Sciatic nerve (tissue), 2 donors: ENCODE measurements at regions not wholly inside any gene's neighbourhood (a gene's known extent, or its start where the extent isn't known, plus 50 kb on each side); places are given as distances from the start of the nearest gene placed in this dataset.
A peak's percentile ranks its signal among the peaks of the same experiment; 100 is the strongest.
"Not testable (repeated sequence)": the region's sequence is repeated elsewhere in the genome, so short reads cannot be mapped to it uniquely, and the experiment has no call there.

Experiments
- ATAC-seq: fragments of 200-7000 bp; cut with Tn5 transposase; one replicate; pipeline ENCODE4 v1.9.1; 2020; ENCODE audit warnings: mild to moderate bottlenecking, moderate library complexity
- DNase-seq: peaks from one replicate; pipeline ENCODE4 v3.0.0-alpha.2; 2020; ENCODE audit warnings: low spot score
- intact Hi-C: fragments of 100-400 bp; cut with DNase I; formaldehyde crosslinking; loops from one replicate; pipeline ENCODE4 v1.14.2; 2022
- donor health status: DM: no; HTN: no; CAD: no.
- donor health status: DM: no; HTN: no; CAD: no.

DNA sequence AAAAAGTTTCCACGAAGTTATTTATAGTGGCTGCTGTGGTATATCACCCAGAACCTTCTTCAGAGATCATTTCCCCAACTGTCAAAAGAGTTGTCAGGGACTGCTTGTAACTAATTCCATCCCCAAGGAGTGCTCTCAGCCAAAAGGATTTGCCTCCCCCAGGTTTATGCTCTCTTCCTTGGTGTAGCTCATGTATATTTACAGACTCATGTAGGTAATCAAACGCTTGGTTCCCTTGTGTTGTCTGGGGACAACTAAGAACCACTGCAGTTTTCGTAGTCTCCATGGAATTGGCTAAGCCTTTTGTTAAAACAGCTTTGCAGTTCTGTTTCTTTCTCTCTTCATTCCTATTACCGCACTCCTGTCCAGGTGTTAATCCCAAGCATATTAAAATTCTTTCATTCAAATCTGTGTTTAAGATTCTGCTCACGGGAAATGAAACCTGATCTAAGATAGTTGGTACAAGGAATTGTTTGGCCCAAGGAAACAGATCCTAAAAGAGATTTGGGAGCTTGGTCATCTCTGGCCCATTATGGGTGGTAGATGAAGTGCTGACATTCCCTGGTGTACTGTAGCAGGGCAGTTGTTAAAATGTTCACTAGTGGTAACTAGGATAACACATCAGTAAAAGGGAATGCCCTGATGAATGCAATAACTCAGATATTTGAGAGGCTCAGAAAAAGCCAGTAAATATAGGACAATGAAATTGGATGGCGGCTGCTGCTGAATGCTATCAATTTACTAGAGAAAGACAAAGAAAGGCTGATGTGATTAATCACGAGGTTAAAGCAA lies 361.3 kb upstream of the GBE1 start:
- DNase-seq (no peak), ATAC-seq (no peak)
- intact Hi-C loops, result no loop called here

- intact Hi-C loops, result no loop called here
- no peak for ATAC-seq
- DNase-seq, result no peak
Measured at GRCh38 chr3:82114589-82114988, 353.1 kb upstream of the GBE1 start.

DNA sequence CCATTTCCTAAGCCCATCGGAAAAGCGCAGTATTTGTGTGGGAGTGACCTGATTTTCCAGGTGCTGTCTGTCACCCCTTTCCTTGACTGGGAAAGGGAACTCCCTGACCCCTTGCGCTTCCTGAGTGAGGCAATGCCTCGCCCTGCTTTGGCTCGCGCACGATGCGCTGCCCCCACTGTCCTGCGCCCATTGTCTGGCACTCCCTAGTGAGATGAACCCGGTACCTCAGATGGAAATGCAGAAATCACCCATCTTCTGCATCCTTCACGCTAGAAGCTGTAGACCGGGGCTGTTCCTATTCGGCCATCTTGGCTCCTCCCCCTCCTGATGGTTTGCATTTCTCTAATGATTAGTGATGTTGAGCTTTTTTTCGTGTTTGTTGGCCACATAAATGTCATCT lies 349.3 kb upstream of the GBE1 start:
- DNase-seq, intact Hi-C loops, ATAC-seq: not testable (repeated sequence)

DNA sequence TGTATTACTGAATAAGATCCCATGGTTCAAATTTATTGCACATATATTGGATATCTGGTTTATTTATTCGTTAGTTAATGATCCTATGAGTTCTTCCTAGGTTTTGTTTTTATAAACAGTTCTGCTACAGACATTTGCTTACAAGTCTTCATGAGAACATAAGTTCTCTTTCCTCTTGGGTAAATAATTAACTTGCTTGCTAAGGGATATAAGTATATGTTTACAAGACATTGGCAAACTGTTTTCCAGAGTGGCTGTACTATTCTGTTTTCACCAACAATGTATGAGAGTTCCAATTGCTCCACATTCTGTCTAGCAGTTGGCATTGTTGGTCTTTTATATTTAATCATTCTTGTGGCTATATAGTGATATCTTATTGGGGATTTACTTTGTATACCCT lies 341.8 kb upstream of the GBE1 start:
- no peak for DNase-seq
- intact Hi-C loops, result no loop called here
- no peak for ATAC-seq

DNA sequence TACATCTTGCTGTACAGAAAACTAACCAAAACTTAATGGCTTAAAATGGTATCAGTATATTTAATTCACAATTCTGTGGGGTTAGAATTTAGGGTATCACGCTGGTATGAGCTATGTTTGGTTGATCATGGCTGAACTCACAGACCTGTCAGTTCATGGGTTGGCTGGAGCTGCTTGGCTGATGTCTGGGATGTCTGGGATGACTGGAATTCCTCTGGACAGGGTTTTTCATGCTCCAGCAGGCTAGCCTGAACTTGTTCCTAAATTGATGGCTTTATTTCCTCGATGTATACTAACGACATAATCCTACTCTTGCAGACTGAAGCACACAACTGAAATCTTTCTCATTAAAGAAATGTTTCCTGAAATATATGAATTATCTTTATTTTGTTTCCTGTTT lies 338.9 kb upstream of the GBE1 start:
- no peak for DNase-seq
- ATAC-seq, result no peak
- intact Hi-C loops, result no loop called here

DNA sequence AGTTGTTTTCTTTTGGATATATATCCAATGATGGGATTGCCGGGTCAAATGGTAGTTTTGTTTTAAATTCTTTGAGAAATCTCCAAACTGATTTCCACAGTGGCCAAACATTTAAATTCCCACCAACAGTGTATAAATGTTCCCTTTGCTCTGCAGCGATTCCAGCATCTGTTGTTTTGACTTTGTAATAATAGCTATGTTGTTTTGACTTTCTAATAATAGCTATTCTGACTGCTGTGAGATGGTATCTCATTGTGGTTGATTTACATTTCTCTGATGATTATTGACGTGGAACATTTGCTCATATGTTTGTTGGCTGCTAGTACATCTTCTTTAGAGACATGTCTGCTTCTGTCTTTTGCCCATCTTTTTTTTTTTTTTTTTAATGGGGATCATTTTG lies 332.2 kb upstream of the GBE1 start:
- no peak for DNase-seq
- no peak for ATAC-seq
- intact Hi-C loops, result no loop called here

- ATAC-seq, result no peak
- intact Hi-C loops, result no loop called here
- no peak for DNase-seq
Measured at GRCh38 chr3:82088749-82089148, 327.3 kb upstream of the GBE1 start.

GRCh38 chr3:82087958-82088357 lies 326.5 kb upstream of the GBE1 start:
- intact Hi-C loops, result no loop called here
- ATAC-seq, result no peak
- no peak for DNase-seq

DNA sequence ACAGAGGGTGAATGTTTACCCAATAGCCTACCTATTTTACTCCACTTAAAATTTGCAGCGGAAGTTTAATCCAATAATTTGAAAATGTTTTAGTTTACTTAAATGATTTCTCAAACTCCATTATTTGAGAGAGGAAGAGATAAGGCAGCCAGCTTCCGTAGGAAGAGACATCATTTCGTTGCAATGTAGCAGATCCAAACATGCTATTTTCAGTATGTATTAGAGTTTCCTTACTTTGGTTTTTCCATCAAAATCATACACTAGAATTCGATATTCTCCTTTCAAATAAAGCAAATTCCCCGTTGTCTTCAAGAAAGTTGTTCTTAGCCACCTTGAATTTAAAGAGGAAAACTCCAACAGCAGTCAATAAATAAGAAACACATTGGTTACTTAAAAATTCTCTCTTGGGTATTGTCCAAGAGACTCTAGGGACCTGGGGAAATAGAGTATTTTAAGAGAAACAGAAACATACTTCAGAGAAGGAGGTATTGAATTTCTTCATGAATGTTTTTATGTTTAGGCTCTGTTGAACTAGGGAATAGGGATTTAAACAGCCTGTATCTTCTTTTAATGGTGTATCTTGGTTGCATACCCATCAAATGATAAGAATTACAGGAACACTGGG lies 324.5 kb upstream of the GBE1 start:
- intact Hi-C loops, result no loop called here

DNA sequence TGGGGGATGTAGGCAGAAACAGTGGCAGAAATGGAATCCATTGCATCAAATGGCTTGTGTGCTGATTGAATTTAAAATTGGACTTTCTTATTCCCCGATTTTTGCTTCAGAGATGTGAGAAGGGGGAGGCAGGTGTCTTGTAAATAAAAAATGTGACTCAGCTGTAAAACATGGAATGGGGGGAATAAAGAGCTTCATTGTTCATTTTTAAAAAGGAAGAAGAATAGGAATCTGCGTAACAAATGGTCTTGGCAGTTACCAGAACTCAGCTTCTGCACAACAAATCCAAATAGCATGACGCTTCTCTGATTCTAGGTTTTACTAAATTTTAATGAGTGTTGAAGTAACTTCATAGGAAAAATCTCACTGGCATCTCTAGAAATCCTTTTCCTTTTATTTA lies 323.9 kb upstream of the GBE1 start:
- intact Hi-C loops, result no loop called here
- no peak for DNase-seq
- peak; percentile 63 for ATAC-seq

More for the DNA sequence above, 324.5 kb upstream of the GBE1 start:
- ATAC-seq, result no peak
- DNase-seq, result no peak

GRCh38 chr3:82084824-82085223 lies 323.4 kb upstream of the GBE1 start:
- DNase-seq, result no peak
- intact Hi-C loops, result no loop called here
- no peak for ATAC-seq

DNA sequence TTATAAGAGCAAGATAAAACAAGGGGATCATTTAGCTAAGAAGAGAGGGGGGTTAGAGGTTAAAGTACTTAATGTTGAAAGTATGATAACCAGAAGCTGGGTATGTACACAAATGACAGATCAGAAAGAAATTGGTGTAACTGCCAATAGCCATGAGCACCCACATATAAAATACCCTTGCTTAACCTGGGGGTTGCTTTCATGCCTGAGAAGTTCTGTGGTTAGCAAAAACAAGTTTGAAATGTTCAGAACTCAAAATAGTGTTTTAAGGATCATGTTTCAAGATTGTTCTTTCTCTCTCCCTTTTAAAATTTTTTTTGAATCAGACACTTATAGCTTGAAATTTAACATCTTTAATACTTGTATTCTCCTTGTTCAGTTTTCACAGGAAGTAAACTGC lies 321.4 kb upstream of the GBE1 start:
- intact Hi-C loops, result no loop called here

GRCh38 chr3:82081351-82081750 lies 319.9 kb upstream of the GBE1 start:
- no peak for ATAC-seq
- DNase-seq, result no peak
- intact Hi-C loops, result no loop called here

More for the DNA sequence above, 321.4 kb upstream of the GBE1 start:
- DNase-seq (no peak), ATAC-seq (no peak)

- intact Hi-C loops, result no loop called here
- ATAC-seq (no peak), DNase-seq (no peak)
Measured at GRCh38 chr3:82080792-82081191, 319.3 kb upstream of the GBE1 start.

GRCh38 chr3:82080261-82080660 lies 318.8 kb upstream of the GBE1 start:
- intact Hi-C loops, result no loop called here

GRCh38 chr3:82079335-82079890 lies 318.0 kb upstream of the GBE1 start:
- ATAC-seq (no peak), DNase-seq (no peak)
- intact Hi-C loops, result no loop called here

More at GRCh38 chr3:82080261-82080660, 318.8 kb upstream of the GBE1 start:
- DNase-seq, result no peak
- ATAC-seq, result no peak

GRCh38 chr3:82078246-82078645 lies 316.8 kb upstream of the GBE1 start:
- ATAC-seq, result no peak
- no peak for DNase-seq
- intact Hi-C loops, result no loop called here

DNA sequence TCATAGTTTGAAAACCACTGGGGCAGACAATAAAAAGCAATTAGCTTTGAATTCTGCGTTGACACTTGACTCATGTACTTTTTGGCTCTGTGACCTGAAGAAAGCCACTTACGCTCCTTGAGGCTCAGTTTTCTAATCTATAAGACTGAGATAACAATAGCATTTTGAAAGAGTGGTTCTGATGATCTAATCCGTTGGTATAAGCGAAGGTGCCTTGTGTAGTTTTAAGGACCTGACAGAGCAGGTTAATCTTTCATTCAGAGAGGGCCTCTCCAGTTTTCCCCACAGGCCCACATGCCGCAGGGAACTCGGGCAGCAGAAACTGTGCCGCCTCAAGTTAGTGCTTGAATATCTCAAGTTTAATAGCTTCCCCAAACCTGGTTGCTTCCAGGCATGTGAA lies 306.0 kb upstream of the GBE1 start:
- intact Hi-C loops, result no loop called here
- DNase-seq, result no peak
- no peak for ATAC-seq

DNA sequence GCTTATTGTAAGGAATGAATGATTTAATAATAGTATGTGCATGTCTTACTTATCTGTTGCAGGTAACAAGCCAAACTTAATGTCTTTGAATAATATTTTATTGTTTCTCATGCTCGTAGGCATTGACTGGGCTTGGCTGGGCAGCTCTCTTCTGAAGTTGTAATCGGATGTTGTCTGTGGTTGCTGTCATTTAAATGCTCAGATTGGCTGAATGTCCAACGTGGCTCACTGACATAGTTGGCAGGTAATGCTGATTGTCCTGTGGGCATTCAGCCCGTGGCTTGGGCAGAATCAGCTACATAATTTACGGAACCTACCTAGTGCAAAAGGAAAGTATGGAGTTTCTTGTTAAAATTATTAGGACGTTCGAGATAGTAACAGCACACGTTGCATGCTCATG lies 297.4 kb upstream of the GBE1 start:
- intact Hi-C loops, result no loop called here
- ATAC-seq, result no peak
- DNase-seq, result no peak

GRCh38 chr3:82055792-82056191 lies 294.3 kb upstream of the GBE1 start:
- DNase-seq, result no peak
- ATAC-seq, result no peak
- intact Hi-C loops, result no loop called here

GRCh38 chr3:82054849-82055248 lies 293.4 kb upstream of the GBE1 start:
- intact Hi-C loops, result no loop called here
- ATAC-seq, result no peak
- DNase-seq, result no peak
